ENCODE measurements at regions not wholly inside any gene's neighbourhood (a gene's known extent, or its start where the extent isn't known, plus 50 kb on each side); places are given as distances from the start of the nearest gene placed in this dataset.

DNA sequence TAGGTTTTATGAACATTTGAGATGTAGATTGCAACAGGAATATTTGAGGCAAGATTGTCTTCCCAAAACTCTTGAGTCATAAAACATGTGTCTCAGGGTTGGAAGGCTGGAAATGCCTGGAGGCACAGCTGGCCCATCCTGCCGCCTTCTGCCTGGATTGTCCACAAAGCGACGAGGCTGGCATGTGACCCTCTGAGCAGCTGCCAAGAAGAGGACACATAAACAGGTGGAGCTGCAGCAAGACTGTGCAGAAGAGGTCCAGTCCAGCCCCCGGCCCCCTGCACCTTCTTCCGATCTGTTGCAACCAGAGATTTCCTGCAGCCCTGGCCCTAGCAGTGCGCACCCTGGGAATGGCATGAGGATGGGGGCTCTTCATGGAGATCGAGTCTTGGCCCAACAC lies 101.9 kb upstream of the BCOR start:
- no peaks in the 10 kb centered on the region for H3K4me1 Mint-ChIP-seq (ENCODE audit: low read depth)
- H3K27ac Mint-ChIP-seq: no peak overlapping the region
- H3K4me3 Mint-ChIP-seq (ENCODE audit: low read depth): no peak overlapping the region
- TF ChIP-seq, protein P1, sequence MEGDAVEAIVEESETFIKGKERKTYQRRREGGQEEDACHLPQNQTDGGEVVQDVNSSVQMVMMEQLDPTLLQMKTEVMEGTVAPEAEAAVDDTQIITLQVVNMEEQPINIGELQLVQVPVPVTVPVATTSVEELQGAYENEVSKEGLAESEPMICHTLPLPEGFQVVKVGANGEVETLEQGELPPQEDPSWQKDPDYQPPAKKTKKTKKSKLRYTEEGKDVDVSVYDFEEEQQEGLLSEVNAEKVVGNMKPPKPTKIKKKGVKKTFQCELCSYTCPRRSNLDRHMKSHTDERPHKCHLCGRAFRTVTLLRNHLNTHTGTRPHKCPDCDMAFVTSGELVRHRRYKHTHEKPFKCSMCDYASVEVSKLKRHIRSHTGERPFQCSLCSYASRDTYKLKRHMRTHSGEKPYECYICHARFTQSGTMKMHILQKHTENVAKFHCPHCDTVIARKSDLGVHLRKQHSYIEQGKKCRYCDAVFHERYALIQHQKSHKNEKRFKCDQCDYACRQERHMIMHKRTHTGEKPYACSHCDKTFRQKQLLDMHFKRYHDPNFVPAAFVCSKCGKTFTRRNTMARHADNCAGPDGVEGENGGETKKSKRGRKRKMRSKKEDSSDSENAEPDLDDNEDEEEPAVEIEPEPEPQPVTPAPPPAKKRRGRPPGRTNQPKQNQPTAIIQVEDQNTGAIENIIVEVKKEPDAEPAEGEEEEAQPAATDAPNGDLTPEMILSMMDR (IDR thresholded peaks at IDR 0.05; ENCODE audit: unreplicated experiment): no peak
- H3K27me3 Mint-ChIP-seq: no peaks in the 10 kb centered on the region
- no peaks in the 10 kb centered on the region for H3K36me3 Mint-ChIP-seq (ENCODE audit: insufficient read depth)
- no peak for DNase-seq (ENCODE audit: low spot score, unreplicated experiment)
- H3K9me3 Mint-ChIP-seq (ENCODE audit: low read depth): no peaks in the 10 kb centered on the region

DNA sequence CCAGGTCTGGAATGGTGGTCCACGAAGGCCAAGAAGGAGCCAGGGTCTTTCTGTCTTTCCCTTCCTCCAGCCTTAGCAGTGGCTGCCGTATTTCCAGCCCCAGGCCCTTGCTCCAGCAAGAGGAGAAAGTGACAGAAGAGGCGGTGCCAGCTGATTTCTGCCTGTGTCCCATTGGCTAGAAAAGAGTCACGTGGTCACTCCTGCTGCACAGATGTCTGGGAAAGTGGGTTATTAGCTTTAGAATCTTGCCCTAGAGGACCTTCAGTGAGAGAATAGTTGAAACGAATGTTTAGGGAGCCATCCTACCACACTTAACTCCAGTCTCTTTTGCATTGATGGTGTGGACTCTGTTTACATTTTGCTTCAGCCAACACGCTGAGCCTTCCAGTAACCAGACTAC lies 99.3 kb upstream of the BCOR start:
- Mint-ChIP-seq H3K4me1 (ENCODE audit: low read depth) (no peaks in the 10 kb centered on the region), H3K9me3 (ENCODE audit: low read depth) (no peaks in the 10 kb centered on the region), H3K27me3 (no peaks in the 10 kb centered on the region), H3K36me3 (ENCODE audit: insufficient read depth) (no peaks in the 10 kb centered on the region), H3K27ac (no peak overlapping the region), H3K4me3 (ENCODE audit: low read depth) (no peak overlapping the region)
- no peak for DNase-seq (ENCODE audit: low spot score, unreplicated experiment)
- TF ChIP-seq, protein P1 (IDR thresholded peaks at IDR 0.05; ENCODE audit: unreplicated experiment): no peak

DNA sequence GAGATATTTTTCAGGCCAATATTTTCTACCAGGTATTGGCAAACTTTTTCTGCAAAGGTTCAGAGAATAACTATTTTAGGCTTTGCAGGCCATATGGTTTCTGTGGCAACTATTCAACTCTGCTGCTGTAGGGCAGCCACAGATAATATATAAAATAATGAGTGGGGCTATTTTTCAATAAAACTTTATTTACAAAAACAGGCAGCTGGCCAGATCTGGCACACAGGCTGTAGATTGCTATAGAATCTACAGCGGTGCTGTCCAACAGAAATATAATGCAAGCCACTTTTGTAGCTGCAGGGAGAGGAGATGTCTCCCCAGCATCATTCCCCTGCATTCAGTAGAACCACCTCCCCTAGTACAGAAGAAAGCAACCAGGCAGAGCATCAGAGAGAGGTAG lies 97.6 kb upstream of the BCOR start:
- H3K4me1 Mint-ChIP-seq (ENCODE audit: low read depth): no peaks in the 10 kb centered on the region

DNA sequence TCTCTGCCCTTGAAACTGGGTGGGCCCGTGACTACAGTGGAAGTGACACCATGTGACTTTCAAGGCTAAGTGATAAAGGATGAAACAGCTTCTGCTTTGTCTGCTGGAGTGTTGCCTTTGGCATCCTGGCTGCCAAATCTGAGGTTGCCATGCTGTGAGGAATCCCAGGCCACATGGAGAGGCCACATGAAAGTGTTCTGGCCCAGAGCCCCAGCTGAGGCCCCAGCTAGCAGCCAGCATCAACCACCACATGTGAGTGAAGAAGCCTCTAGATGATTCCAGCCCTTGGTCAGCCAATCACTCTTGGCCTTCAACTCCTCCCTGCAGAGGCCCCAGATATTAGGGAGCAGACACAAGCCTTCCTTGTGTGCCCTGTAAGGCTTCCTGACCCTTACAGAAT lies 94.4 kb upstream of the BCOR start:
- peaks cover 4% of the 10 kb centered on the region for H3K27me3 Mint-ChIP-seq
- TF ChIP-seq, protein P1 (IDR thresholded peaks at IDR 0.05; ENCODE audit: unreplicated experiment): no peak
- DNase-seq (ENCODE audit: low spot score, unreplicated experiment): no peak
- H3K4me1 Mint-ChIP-seq (ENCODE audit: low read depth): no peaks in the 10 kb centered on the region
- H3K4me3 Mint-ChIP-seq (ENCODE audit: low read depth): no peak overlapping the region
- H3K36me3 Mint-ChIP-seq (ENCODE audit: insufficient read depth): no peaks in the 10 kb centered on the region
- no peak overlapping the region for H3K27ac Mint-ChIP-seq
- H3K9me3 Mint-ChIP-seq (ENCODE audit: low read depth): peaks cover 4% of the 10 kb centered on the region

More for the DNA sequence above, 97.6 kb upstream of the BCOR start:
- no peaks in the 10 kb centered on the region for H3K9me3 Mint-ChIP-seq (ENCODE audit: low read depth)
- H3K4me3 Mint-ChIP-seq (ENCODE audit: low read depth): no peak overlapping the region
- no peak overlapping the region for H3K27ac Mint-ChIP-seq
- no peaks in the 10 kb centered on the region for H3K36me3 Mint-ChIP-seq (ENCODE audit: insufficient read depth)
- TF ChIP-seq, protein P1 (IDR thresholded peaks at IDR 0.05; ENCODE audit: unreplicated experiment): no peak
- no peak for DNase-seq (ENCODE audit: low spot score, unreplicated experiment)
- no peaks in the 10 kb centered on the region for H3K27me3 Mint-ChIP-seq

DNA sequence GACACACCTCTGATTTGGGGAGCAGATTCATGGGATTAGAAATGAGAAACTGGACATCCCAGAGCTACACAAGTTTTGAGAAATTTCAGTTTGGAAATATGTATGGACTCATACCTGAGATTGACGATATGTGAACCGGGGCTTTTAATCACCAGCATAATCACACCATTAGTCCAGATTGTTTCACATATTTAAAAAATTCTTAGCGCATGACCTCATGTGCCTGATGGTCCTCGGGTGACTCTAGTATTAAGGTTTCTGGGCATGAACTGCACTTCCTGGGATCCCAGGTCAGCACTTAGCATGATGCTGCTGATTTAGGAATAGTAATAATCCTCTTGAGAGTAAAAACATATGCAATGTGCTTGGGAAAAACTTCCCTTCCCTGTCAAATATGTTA lies 91.9 kb upstream of the BCOR start:
- H3K27ac Mint-ChIP-seq: no peak overlapping the region
- H3K27me3 Mint-ChIP-seq: peaks cover 4% of the 10 kb centered on the region
- TF ChIP-seq, protein P1 (IDR thresholded peaks at IDR 0.05; ENCODE audit: unreplicated experiment): no peak
- H3K4me1 Mint-ChIP-seq (ENCODE audit: low read depth): no peaks in the 10 kb centered on the region
- H3K4me3 Mint-ChIP-seq (ENCODE audit: low read depth): no peak overlapping the region
- peaks cover 12% of the 10 kb centered on the region for H3K9me3 Mint-ChIP-seq (ENCODE audit: low read depth)
- no peak for DNase-seq (ENCODE audit: low spot score, unreplicated experiment)
- H3K36me3 Mint-ChIP-seq (ENCODE audit: insufficient read depth): peaks cover 1% of the 10 kb centered on the region

All from progenitor cell of endocrine pancreas (in vitro differentiated cells).